H1 (cell line): ENCODE measurements at regions not wholly inside any gene's neighbourhood (a gene's known extent, or its start where the extent isn't known, plus 50 kb on each side); places are given as distances from the start of the nearest gene placed in this dataset.

ENCODE experiments used
- CTCF ChIA-PET: fragments of 300-600 bp; sonication (Branson Sonifier 250); formaldehyde crosslinking; loops from one replicate; lab custom pipeline; 2021; ENCODE audit not compliant: partially characterized antibody; lab: Charles Lee
- POLR2A ChIA-PET: fragments of 300-600 bp; sonication (Branson Sonifier 250); formaldehyde crosslinking; loops from one replicate; lab custom pipeline; 2021; ENCODE audit warnings: inconsistent platforms; ENCODE audit not compliant: partially characterized antibody; lab: Charles Lee
- DNase-seq, 2 experiments: peaks; one replicate each; pipeline versions ENCODE4 v3.0.0 to v3.0.0-alpha.2; 2010 to 2022; ENCODE audit warnings: low spot score in 2 of 2, low read depth in 1 of 2, mixed read lengths in 1 of 2
- FAIRE-seq: peaks from 2 replicates; lab custom pipeline; 2011; peaks lifted over from hg19 to GRCh38; lab: Jason Lieb, UNC
- H2AFZ ChIP-seq: 2 replicates; pipeline ENCODE4 v1.8.1; 2012; ENCODE audit warnings: low read length, inconsistent platforms
- H2AK5ac ChIP-seq: 2 replicates; pipeline ENCODE4 v1.6.1; 2013; ENCODE audit warnings: low read depth, low read length
- H2BK120ac ChIP-seq: replicated peaks from 2 replicates; pipeline ENCODE3; 2013; ENCODE audit warnings: low read depth, low read length, inconsistent platforms
- H2BK12ac ChIP-seq: 2 replicates; pipeline ENCODE4 v1.6.1; 2013; ENCODE audit warnings: low read depth, low read length
- H2BK15ac ChIP-seq: 2 replicates; pipeline ENCODE4 v1.6.1; 2013; ENCODE audit warnings: low read length
- H2BK20ac ChIP-seq: 2 replicates; pipeline ENCODE4 v1.6.1; 2013; ENCODE audit warnings: low read length
- H2BK5ac ChIP-seq: 2 replicates; pipeline ENCODE4 v1.6.1; 2013; ENCODE audit warnings: low read depth, low read length
- H3K14ac ChIP-seq: 2 replicates; pipeline ENCODE4 v1.6.1; 2013; ENCODE audit warnings: inconsistent platforms; ENCODE audit not compliant: insufficient read length
- H3K18ac ChIP-seq: 2 replicates; pipeline ENCODE4 v1.6.1; 2013; ENCODE audit warnings: low read length; ENCODE audit errors: extremely low read depth
- H3K23ac ChIP-seq: 2 replicates; pipeline ENCODE4 v1.6.1; 2013; ENCODE audit warnings: inconsistent platforms; ENCODE audit not compliant: insufficient read length
- H3K23me2 ChIP-seq: 2 replicates; pipeline ENCODE4 v1.6.1; 2013; ENCODE audit warnings: low read depth, low read length
- H3K27ac ChIP-seq: 2 replicates; pipeline ENCODE4 v1.6.1; 2011; ENCODE audit warnings: low read depth, low read length, inconsistent platforms
- H3K27me3 ChIP-seq, 4 experiments: replicated peaks in 1 of 4; 1 replicate in 1 of 4; 2 replicates in 3 of 4; pipeline versions ENCODE4 v1.6.1 to v1.8.1; 2011 to 2013; ENCODE audit warnings: low read length in 3 of 4, mild to moderate bottlenecking in 3 of 4, inconsistent platforms in 2 of 4, mixed read lengths in 2 of 4, moderate library complexity in 1 of 4; ENCODE audit not compliant: control insufficient read depth in 3 of 4, insufficient read depth in 3 of 4; ENCODE audit errors: extremely low read depth in 1 of 4
- H3K36me3 ChIP-seq, 4 experiments: 2 replicates each; pipeline versions ENCODE4 v1.6.1 to v1.8.1; 2011 to 2013; ENCODE audit warnings: mild to moderate bottlenecking in 4 of 4, low read length in 3 of 4, moderate library complexity in 2 of 4, control low read depth in 1 of 4, inconsistent platforms in 1 of 4; ENCODE audit not compliant: insufficient read depth in 4 of 4, control insufficient read depth in 2 of 4
- H3K4ac ChIP-seq: replicated peaks from 2 replicates; pipeline ENCODE3; 2013; ENCODE audit warnings: low read length, low read depth, mixed read lengths, inconsistent platforms; ENCODE audit not compliant: insufficient read length
- H3K4me1 ChIP-seq, 4 experiments: replicated peaks in 1 of 4; 1 replicate in 1 of 4; 2 replicates in 3 of 4; pipeline versions ENCODE4 v1.6.1 to v1.8.1; 2011 to 2013; ENCODE audit warnings: low read length in 3 of 4, inconsistent platforms in 2 of 4, mixed read lengths in 1 of 4; ENCODE audit not compliant: insufficient read depth in 4 of 4, control insufficient read depth in 3 of 4
- H3K4me2 ChIP-seq, 2 experiments: 2 replicates each; pipeline versions ENCODE4 v1.6.1 to v1.8.1; 2011 to 2013; ENCODE audit warnings: low read depth in 2 of 2, low read length in 2 of 2, control low read depth in 1 of 2, inconsistent platforms in 1 of 2, mild to moderate bottlenecking in 1 of 2; ENCODE audit not compliant: insufficient read depth in 1 of 2
- H3K4me3 ChIP-seq, 4 experiments: fragments of 200-600, 300-600 bp in 1 of 4; sonication (generic), shearing (Covaris generic), sonication (Bioruptor Twin) in 1 of 4; 2 replicates each; pipeline versions ENCODE4 v1.5.1 to v1.8.1; 2011 to 2016; ENCODE audit warnings: low read length in 4 of 4, low read depth in 3 of 4, control low read depth in 2 of 4, inconsistent platforms in 2 of 4, mild to moderate bottlenecking in 2 of 4, mixed read lengths in 1 of 4, moderate library complexity in 1 of 4; ENCODE audit not compliant: insufficient read depth in 2 of 4; ENCODE audit errors: extremely low read depth in 1 of 4
- H3K56ac ChIP-seq: replicated peaks from 2 replicates; pipeline ENCODE3; 2013; ENCODE audit warnings: low read depth, mild to moderate bottlenecking, mixed read lengths, low read length, inconsistent platforms; ENCODE audit not compliant: insufficient read length
- H3K79me1 ChIP-seq: 2 replicates; pipeline ENCODE4 v1.6.1; 2013; ENCODE audit warnings: low read depth, low read length, control low read depth
- H3K79me2 ChIP-seq, 2 experiments: 2 replicates each; pipeline versions ENCODE4 v1.6.1 to v1.8.1; 2012 to 2013; ENCODE audit warnings: low read length in 2 of 2, mild to moderate bottlenecking in 2 of 2, inconsistent platforms in 1 of 2; ENCODE audit not compliant: insufficient read depth in 2 of 2, control insufficient read depth in 1 of 2
- H3K9ac ChIP-seq, 4 experiments: replicated peaks in 1 of 4; 1 replicate in 1 of 4; 2 replicates in 3 of 4; pipeline versions ENCODE4 v1.6.1 to v1.8.1; 2011 to 2013; ENCODE audit warnings: low read depth in 3 of 4, low read length in 3 of 4, control low read depth in 2 of 4, mild to moderate bottlenecking in 2 of 4, moderate library complexity in 2 of 4, inconsistent platforms in 1 of 4; ENCODE audit errors: extremely low read depth in 1 of 4
- H3K9me3 ChIP-seq, 2 experiments: 2 replicates each; pipeline versions ENCODE4 v1.6.1 to v1.8.1; 2012 to 2013; ENCODE audit warnings: mild to moderate bottlenecking in 2 of 2, moderate library complexity in 2 of 2, control low read depth in 1 of 2, inconsistent platforms in 1 of 2, low read depth in 1 of 2, low read length in 1 of 2, mixed read lengths in 1 of 2; ENCODE audit not compliant: insufficient read depth in 2 of 2
- H4K20me1 ChIP-seq, 2 experiments: replicated peaks in 1 of 2; 2 replicates each; pipeline versions ENCODE3 to v1.8.1; 2011 to 2013; ENCODE audit warnings: inconsistent platforms in 2 of 2, low read length in 2 of 2, mild to moderate bottlenecking in 1 of 2; ENCODE audit not compliant: insufficient read depth in 2 of 2, control insufficient read depth in 1 of 2
- H4K5ac ChIP-seq: 2 replicates; pipeline ENCODE4 v1.6.1; 2013; ENCODE audit warnings: low read length, low read depth, mixed read lengths, inconsistent platforms; ENCODE audit not compliant: insufficient read length
- H4K8ac ChIP-seq: 2 replicates; pipeline ENCODE4 v1.8.0; 2013; ENCODE audit warnings: mild to moderate bottlenecking, moderate library complexity, low read length, inconsistent platforms; ENCODE audit not compliant: insufficient read depth; ENCODE audit errors: extremely low read depth
- H4K91ac ChIP-seq: replicated peaks from 2 replicates; pipeline ENCODE3; 2013; ENCODE audit warnings: low read length, mixed read lengths, inconsistent platforms; ENCODE audit not compliant: insufficient read length
- GABPA ChIP-seq: IDR thresholded peaks from 2 replicates; pipeline ENCODE4 v1.6.1; 2011; ENCODE audit warnings: mild to moderate bottlenecking, low read length, moderate library complexity, borderline replicate concordance; ENCODE audit not compliant: insufficient read depth
- TCF12 ChIP-seq: IDR thresholded peaks from 2 replicates; pipeline ENCODE4 v1.6.1; 2011; ENCODE audit warnings: low read depth, mild to moderate bottlenecking, low read length
- WGBS, 2 experiments: shearing (Covaris generic) in 1 of 2; methylation state at CpG; one replicate each; pipeline versions ENCODE4 v1.1.6 to v1.1.7; 2013 to 2015; ENCODE audit warnings: low lambda C conversion rate in 2 of 2, mixed read lengths in 2 of 2, inconsistent platforms in 1 of 2, low coverage in 1 of 2, missing lambda C conversion rate in 1 of 2; ENCODE audit not compliant: insufficient replicate concordance in 2 of 2, insufficient coverage in 1 of 2, insufficient read length in 1 of 2; ENCODE audit errors: extremely low coverage in 1 of 2, missing lambda C conversion rate in 1 of 2; 5-methylcytosine and 5-hydroxymethylcytosine counted together

DNA sequence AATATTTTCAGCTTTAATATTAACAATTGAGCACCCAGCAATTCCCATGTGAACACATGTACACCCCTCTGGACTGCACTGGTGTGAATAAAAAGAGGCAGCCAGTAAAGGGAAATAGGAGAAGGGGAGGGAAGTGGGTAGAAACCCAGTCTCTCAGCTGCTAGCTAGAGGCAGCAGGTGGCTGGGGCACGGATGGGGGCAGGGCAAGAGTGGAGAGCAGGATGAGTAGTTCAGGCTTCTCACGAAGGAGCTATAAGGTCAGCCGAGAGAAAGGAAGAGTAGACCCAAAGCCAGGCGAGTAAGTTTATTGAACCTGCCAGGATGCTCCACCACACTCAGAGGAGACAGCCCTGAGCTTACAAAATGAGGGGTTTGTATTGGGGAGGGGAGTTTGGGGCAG, 184.8 kb upstream of the MTMR8 start:
- Histone ChIP-seq H2BK12ac (no peak overlapping the region), H3K9me3 (no peaks in the 10 kb centered on the region), H3K79me2 (no peaks in the 10 kb centered on the region), H3K56ac (no peak overlapping the region), H3K14ac (no peak overlapping the region), H4K8ac (no peak overlapping the region), H2AFZ (no peak overlapping the region), H3K4me3 (no peak overlapping the region), H2BK15ac (no peak overlapping the region), H3K9ac (no peak overlapping the region), H2BK20ac (no peak overlapping the region), H2BK5ac (no peak overlapping the region), H4K91ac (no peak overlapping the region), H3K79me1 (no peaks in the 10 kb centered on the region), H3K4me2 (no peak overlapping the region), H3K4ac (no peak overlapping the region), H3K23ac (no peak overlapping the region), H3K18ac (no peak overlapping the region), H2BK120ac (no peak overlapping the region), H3K4me1 (no peaks in the 10 kb centered on the region; a peak in 1 of 7 replicates), H3K23me2 (no peaks in the 10 kb centered on the region), H3K27ac (no peak overlapping the region), H4K5ac (no peak overlapping the region), H3K27me3 (no peaks in the 10 kb centered on the region), H4K20me1 (no peaks in the 10 kb centered on the region), H3K36me3 (no peaks in the 10 kb centered on the region), H2AK5ac (no peak overlapping the region)
- POLR2A ChIA-PET: no interaction called here
- no peak for FAIRE-seq
- 67% methylated on average over 4 of the region's 4 CpGs; no CpG with 5 or more reads in 1 of the 2 experiments for WGBS, 2 experiments
- peak in 1 of 2 experiments; percentile 38 for DNase-seq
- TF ChIP-seq GABPA: no peak
- TF ChIP-seq TCF12: 0 out of 2 replicates have a peak, but pooled peaks have one; percentile 15
- CTCF ChIA-PET: interaction anchor here (0.8 to 1.2 kb wide), 2 partner anchors 9 to 16 kb away, joined by 3 to 4 read pairs; no protein-coding TSS in a partner anchor
